ENCODE measurements at regions not wholly inside any gene's neighbourhood (a gene's known extent, or its start where the extent isn't known, plus 50 kb on each side); places are given as distances from the start of the nearest gene placed in this dataset.
"Not testable (repeated sequence)": the region's sequence is repeated elsewhere in the genome, so short reads cannot be mapped to it uniquely, and the experiment has no call there.

- DNase-seq: no peak
Observed at GRCh38 chr7:24058953-24059352, 225.0 kb upstream of the NPY start.

GRCh38 chr7:24059775-24060174 lies 224.2 kb upstream of the NPY start:
- DNase-seq: no peak

GRCh38 chr7:24063721-24064120 lies 220.3 kb upstream of the NPY start:
- no peak for DNase-seq

GRCh38 chr7:24069751-24070150 lies 214.2 kb upstream of the NPY start:
- DNase-seq: no peak

- no peak for DNase-seq
Observed at GRCh38 chr7:24073651-24074420, 210.2 kb upstream of the NPY start.

GRCh38 chr7:24075426-24075810 lies 208.6 kb upstream of the NPY start:
- DNase-seq: no peak

GRCh38 chr7:24082826-24083225 lies 201.2 kb upstream of the NPY start:
- no peak for DNase-seq

- no peak for DNase-seq
Observed at GRCh38 chr7:24102988-24103387, 181.0 kb upstream of the NPY start.

GRCh38 chr7:24108906-24109376 lies 175.0 kb upstream of the NPY start:
- no peak for DNase-seq

GRCh38 chr7:24110056-24110455 lies 173.9 kb upstream of the NPY start:
- no peak for DNase-seq

- no peak for DNase-seq
Observed at GRCh38 chr7:24113506-24113905, 170.5 kb upstream of the NPY start.

GRCh38 chr7:24115661-24116060 lies 168.3 kb upstream of the NPY start:
- no peak for DNase-seq

- DNase-seq: not testable (repeated sequence)
Observed at GRCh38 chr7:24117903-24118499, 166.0 kb upstream of the NPY start.

GRCh38 chr7:24119852-24120251 lies 164.1 kb upstream of the NPY start:
- DNase-seq: no peak

GRCh38 chr7:24123076-24123475 lies 160.9 kb upstream of the NPY start:
- DNase-seq: no peak

GRCh38 chr7:24125765-24126164 lies 158.2 kb upstream of the NPY start:
- DNase-seq: no peak

- DNase-seq: no peak
Observed at GRCh38 chr7:24127930-24128329, 156.1 kb upstream of the NPY start.

- DNase-seq: no peak
Observed at GRCh38 chr7:24129597-24129996, 154.4 kb upstream of the NPY start.

GRCh38 chr7:24130631-24131030 lies 153.4 kb upstream of the NPY start:
- no peak for DNase-seq

GRCh38 chr7:24133691-24134090 lies 150.3 kb upstream of the NPY start:
- DNase-seq: no peak

- no peak for DNase-seq
Observed at GRCh38 chr7:24134535-24134934, 149.5 kb upstream of the NPY start.

- DNase-seq: no peak
Observed at GRCh38 chr7:24135003-24135817, 148.8 kb upstream of the NPY start.

GRCh38 chr7:24137338-24137737 lies 146.7 kb upstream of the NPY start:
- DNase-seq: no peak

- no peak for DNase-seq
Observed at GRCh38 chr7:24138343-24138742, 145.6 kb upstream of the NPY start.
